Ovary (tissue), 7 donors: ENCODE measurements at regions not wholly inside any gene's neighbourhood (a gene's known extent, or its start where the extent isn't known, plus 50 kb on each side); places are given as distances from the start of the nearest gene placed in this dataset.

Experiments used
- DNase-seq, 5 donors: peaks; one replicate each; pipeline ENCODE4 v3.0.0-alpha.2; 2019 to 2020
- H3K27ac ChIP-seq, 2 donors: fragments of 200-600 bp; one replicate each; pipeline versions ENCODE4 v1.5.1 to v1.8.0; 2019 to 2022
- H3K27me3 ChIP-seq: fragments of 200-600 bp; one replicate; pipeline ENCODE4 v1.8.0; 2022
- H3K36me3 ChIP-seq: fragments of 200-600 bp; sonication (generic); one replicate; pipeline ENCODE4 v1.5.1; 2019
- H3K4me1 ChIP-seq: one replicate; pipeline ENCODE4 v1.8.1; 2013; ENCODE audit warnings: mild to moderate bottlenecking, moderate library complexity; ENCODE audit not compliant: insufficient read depth
- H3K4me3 ChIP-seq: fragments of 200-600 bp; sonication (generic); one replicate; pipeline ENCODE4 v1.5.1; 2017
- H3K9me3 ChIP-seq, 2 donors: fragments of 200-600 bp in 1 of 2; sonication (generic) in 1 of 2; one replicate each; pipeline versions ENCODE4 v1.5.1 to v1.8.1; 2013 to 2019; ENCODE audit warnings: mild to moderate bottlenecking in 1 of 2, moderate library complexity in 1 of 2
- EP300 ChIP-seq: sonication (generic); formaldehyde crosslinking; IDR thresholded peaks from one replicate; pipeline ENCODE4 v1.6.1; 2017; ENCODE audit warnings: antibody characterized with exemption
- POLR2A ChIP-seq: fragments of 450-650 bp; IDR thresholded peaks from one replicate; pipeline ENCODE4 v1.6.1; 2017; ENCODE audit warnings: antibody characterized with exemption, mild to moderate bottlenecking, moderate library complexity
- WGBS, 3 donors: extraction: QIAGEN DNeasy Blood & Tissue Kit in 1 of 3; methylation state at CpG; one replicate each; pipeline versions ENCODE4 v1.1.5 to v1.1.7; 2013 to 2017; 5-methylcytosine and 5-hydroxymethylcytosine counted together
- intact Hi-C, 4 donors: fragments of 100-400 bp; cut with DNase I; formaldehyde crosslinking; loops; one replicate each; pipeline versions ENCODE4 v1.11.0 to v1.15.1; 2022 to 2023
- TF ChIP-seq, protein P1 (sequence below), 3 donors: fragments of 450-650 bp in 2 of 3; fragments of 200-600 bp in 1 of 3; IDR thresholded peaks; one replicate each; pipeline versions ENCODE4 v1.5.1 to v1.8.0; 2016 to 2022; ENCODE audit warnings: antibody characterized with exemption in 3 of 3, mild to moderate bottlenecking in 1 of 3
- donor health status: DM: no; HTN: no; CAD: no; lungs with moderate emphysema.
- donor health status: DM: no; HTN: no; CAD: no.
- donor health status: Bipolar disorder and iron deficiency.
- donor health status: DM: no; HTN: no; CAD: no.
- donor health status: DM: yes; HTN: yes; CAD: no.

DNA sequence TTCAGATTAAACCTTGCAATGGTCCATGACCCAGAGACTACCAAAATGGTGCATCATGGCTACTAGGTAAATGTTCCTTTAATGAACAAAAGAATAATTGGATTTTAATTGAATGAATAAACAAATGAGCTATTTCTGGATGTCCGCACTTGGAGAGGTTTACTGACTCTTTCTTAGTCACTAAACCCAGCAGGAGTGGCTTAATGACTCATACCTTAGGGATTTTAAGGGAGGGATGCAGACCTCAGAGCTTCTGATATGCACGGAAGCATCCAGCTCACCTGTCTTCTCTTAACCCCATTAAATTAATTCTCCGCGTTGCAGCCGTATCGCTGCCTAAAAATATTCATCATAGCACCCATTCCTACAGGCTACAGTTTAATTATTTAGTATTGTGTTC, 970.0 kb upstream of the SLC35B3 start:
- Histone ChIP-seq H3K4me3 (no peak overlapping the region), H3K9me3 (no peaks in the 10 kb centered on the region), H3K36me3 (no peaks in the 10 kb centered on the region), H3K4me1 (no peaks in the 10 kb centered on the region), H3K27me3 (no peaks in the 10 kb centered on the region), H3K27ac (no peak overlapping the region)
- WGBS, 3 donors, result 85 to 92% (median 90%) methylated on average over 6 of the region's 6 CpGs
- TF ChIP-seq, protein P1, sequence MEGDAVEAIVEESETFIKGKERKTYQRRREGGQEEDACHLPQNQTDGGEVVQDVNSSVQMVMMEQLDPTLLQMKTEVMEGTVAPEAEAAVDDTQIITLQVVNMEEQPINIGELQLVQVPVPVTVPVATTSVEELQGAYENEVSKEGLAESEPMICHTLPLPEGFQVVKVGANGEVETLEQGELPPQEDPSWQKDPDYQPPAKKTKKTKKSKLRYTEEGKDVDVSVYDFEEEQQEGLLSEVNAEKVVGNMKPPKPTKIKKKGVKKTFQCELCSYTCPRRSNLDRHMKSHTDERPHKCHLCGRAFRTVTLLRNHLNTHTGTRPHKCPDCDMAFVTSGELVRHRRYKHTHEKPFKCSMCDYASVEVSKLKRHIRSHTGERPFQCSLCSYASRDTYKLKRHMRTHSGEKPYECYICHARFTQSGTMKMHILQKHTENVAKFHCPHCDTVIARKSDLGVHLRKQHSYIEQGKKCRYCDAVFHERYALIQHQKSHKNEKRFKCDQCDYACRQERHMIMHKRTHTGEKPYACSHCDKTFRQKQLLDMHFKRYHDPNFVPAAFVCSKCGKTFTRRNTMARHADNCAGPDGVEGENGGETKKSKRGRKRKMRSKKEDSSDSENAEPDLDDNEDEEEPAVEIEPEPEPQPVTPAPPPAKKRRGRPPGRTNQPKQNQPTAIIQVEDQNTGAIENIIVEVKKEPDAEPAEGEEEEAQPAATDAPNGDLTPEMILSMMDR (IDR thresholded peaks at IDR 0.05), result no peak
- TF ChIP-seq POLR2A (no peak), EP300 (no peak)
- intact Hi-C loops, result no loop called here
- DNase-seq, result no peak

DNA sequence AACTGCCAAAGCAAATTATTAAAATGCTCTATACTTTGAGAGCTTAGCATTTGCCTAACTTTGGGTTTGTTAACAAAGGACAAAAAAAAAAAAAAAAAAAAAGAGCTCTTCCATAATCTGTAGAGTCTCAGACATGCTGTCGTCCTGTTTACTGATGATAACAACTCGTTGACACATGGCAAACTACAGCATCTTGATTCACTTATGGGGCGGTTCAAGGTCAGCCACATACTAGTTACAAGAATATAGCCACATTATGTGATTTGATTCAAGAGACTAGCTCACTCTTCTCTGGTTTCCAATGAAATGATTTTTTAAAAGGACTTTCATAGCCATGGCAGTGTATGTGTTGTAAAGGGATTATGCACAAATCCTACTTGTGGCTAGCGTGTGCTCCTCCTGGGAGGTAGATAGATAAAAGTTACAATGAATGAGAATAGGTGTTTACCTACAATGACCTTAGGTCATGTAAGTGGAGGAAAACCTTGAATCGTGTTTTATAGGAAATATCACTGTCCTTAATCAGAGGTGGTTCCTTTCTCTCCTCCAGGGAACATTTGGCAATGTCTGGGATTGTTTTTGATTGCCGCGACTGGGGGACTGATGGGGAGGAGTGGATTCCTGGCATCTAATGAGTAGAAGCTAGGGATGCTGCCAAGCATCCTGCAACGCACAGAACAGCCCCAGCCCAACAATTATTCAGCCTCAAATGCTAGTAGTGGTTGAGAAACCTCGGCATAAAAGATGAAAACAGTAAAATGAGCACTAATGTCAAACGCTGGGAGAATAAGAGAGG, 969.2 kb upstream of the SLC35B3 start:
- 28 to 47% (median 29%) methylated on average over 10 of the region's 10 CpGs for WGBS, 3 donors

DNA sequence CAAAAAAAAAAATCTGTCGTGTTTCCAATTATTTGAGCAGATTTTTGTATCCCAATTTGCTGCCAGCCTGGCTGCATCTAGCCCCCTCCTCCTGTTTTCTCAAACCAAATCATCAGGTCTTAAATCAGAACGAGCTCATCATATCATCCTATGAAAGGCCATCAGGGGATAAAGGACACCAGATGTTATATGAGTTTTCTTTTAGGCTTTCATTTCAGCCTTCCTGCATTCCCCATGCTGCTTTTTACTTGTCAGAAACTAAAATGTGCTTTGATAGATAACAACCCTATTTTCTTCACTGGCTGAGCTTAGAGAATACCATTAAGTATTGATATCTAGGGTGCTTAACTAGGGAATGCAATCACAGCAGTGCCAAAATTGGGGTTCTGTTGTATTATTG, 968.4 kb upstream of the SLC35B3 start:
- DNase-seq, result no peak
- H3K36me3 ChIP-seq, result no peaks in the 10 kb centered on the region
- TF ChIP-seq POLR2A, result no peak
- TF ChIP-seq, protein P1 (IDR thresholded peaks at IDR 0.05), result no peak
- TF ChIP-seq EP300, result no peak
- H3K4me1 ChIP-seq, result no peaks in the 10 kb centered on the region
- intact Hi-C loops, result no loop called here
- H3K27ac ChIP-seq, result no peak overlapping the region
- H3K27me3 ChIP-seq, result no peaks in the 10 kb centered on the region
- H3K9me3 ChIP-seq, result no peaks in the 10 kb centered on the region
- no peak overlapping the region for H3K4me3 ChIP-seq
- WGBS, 3 donors, result 20 to 35% (median 21%) methylated on average over 2 of the region's 2 CpGs

More for the DNA sequence above, 969.2 kb upstream of the SLC35B3 start:
- Histone ChIP-seq H3K36me3 (no peaks in the 10 kb centered on the region), H3K27ac (no peak overlapping the region), H3K4me3 (no peak overlapping the region), H3K27me3 (no peaks in the 10 kb centered on the region), H3K4me1 (no peaks in the 10 kb centered on the region), H3K9me3 (no peaks in the 10 kb centered on the region)
- intact Hi-C loops, result no loop called here
- DNase-seq, result no peak
- TF ChIP-seq, protein P1 (IDR thresholded peaks at IDR 0.05), result no peak
- TF ChIP-seq EP300 (no peak), POLR2A (no peak)

DNA sequence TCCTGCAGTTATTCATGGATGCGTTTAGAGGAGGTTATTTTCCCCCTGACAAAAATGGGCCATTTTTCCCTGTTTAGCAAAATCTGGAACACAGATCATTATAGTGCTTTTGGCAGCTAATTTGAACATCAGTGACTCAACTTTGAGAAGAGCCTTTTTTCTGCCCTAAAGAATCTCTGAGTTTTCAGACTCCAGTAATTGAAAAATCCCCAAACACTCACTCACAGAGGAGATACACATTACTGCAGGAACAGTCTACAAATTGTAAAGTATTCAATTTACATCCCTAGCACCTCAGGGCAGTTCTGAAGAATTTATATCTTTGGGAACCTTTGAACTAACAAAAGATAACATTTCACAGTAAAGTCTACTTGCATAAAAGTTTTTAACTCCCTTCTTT, 966.6 kb upstream of the SLC35B3 start:
- H3K9me3 ChIP-seq, result no peaks in the 10 kb centered on the region
- H3K27me3 ChIP-seq, result no peaks in the 10 kb centered on the region
- H3K4me1 ChIP-seq, result no peaks in the 10 kb centered on the region
- intact Hi-C loops, result no loop called here
- TF ChIP-seq POLR2A (no peak), EP300 (no peak)
- TF ChIP-seq, protein P1 (IDR thresholded peaks at IDR 0.05), result no peak
- DNase-seq, result no peak
- H3K27ac ChIP-seq, result no peak overlapping the region
- H3K36me3 ChIP-seq, result no peaks in the 10 kb centered on the region
- WGBS, 3 donors, result 69 to 82% (median 74%) methylated on average over 1 of the region's 1 CpG
- H3K4me3 ChIP-seq, result no peak overlapping the region
